MM.1S (cell line): ENCODE measurements at regions not wholly inside any gene's neighbourhood (a gene's known extent, or its start where the extent isn't known, plus 50 kb on each side); places are given as distances from the start of the nearest gene placed in this dataset.

Source experiments
- EZH2phosphoT487 ChIP-seq: fragments of 300-600 bp; sonication (generic); IDR thresholded peaks from 2 replicates; pipeline ENCODE4 v1.6.1; 2018; ENCODE audit warnings: antibody characterized with exemption, low read length
- TF ChIP-seq, protein P1 (sequence below): fragments of 300-600 bp; sonication (generic); IDR thresholded peaks from 2 replicates; pipeline ENCODE4 v1.5.1; 2016; ENCODE audit warnings: antibody characterized with exemption, low read length, mixed read lengths

DNA sequence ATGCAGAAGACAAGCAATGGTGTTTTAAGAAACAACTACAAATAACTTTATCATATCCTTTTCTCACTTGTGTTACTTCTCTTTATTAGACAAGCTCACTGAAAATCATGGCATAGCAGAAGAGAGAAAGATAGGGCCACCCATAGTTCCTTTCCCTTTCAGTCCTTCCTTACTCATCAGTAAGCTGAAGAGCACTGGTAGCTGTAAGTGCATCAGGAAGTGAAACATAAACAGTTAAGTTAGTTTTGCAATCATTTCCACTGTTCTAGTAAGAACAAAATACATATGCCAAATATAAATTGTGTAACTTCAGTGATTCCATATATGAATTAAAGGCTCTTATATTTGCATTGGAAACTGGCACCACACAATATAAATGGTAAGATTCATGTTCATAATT, 220.1 kb downstream of the HACE1 start:
- TF ChIP-seq, protein P1, sequence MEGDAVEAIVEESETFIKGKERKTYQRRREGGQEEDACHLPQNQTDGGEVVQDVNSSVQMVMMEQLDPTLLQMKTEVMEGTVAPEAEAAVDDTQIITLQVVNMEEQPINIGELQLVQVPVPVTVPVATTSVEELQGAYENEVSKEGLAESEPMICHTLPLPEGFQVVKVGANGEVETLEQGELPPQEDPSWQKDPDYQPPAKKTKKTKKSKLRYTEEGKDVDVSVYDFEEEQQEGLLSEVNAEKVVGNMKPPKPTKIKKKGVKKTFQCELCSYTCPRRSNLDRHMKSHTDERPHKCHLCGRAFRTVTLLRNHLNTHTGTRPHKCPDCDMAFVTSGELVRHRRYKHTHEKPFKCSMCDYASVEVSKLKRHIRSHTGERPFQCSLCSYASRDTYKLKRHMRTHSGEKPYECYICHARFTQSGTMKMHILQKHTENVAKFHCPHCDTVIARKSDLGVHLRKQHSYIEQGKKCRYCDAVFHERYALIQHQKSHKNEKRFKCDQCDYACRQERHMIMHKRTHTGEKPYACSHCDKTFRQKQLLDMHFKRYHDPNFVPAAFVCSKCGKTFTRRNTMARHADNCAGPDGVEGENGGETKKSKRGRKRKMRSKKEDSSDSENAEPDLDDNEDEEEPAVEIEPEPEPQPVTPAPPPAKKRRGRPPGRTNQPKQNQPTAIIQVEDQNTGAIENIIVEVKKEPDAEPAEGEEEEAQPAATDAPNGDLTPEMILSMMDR, result no peak
- TF ChIP-seq EZH2phosphoT487, result no peak
